Thyroid gland (tissue), 4 donors: ENCODE measurements at regions not wholly inside any gene's neighbourhood (a gene's known extent, or its start where the extent isn't known, plus 50 kb on each side); places are given as distances from the start of the nearest gene placed in this dataset.

Source experiments
- CTCF ChIP-seq, 6 experiments: fragments of 200-600 bp in 3 of 6; fragments of 450-650 bp in 3 of 6; sonication (generic) in 3 of 6; IDR thresholded peaks; one replicate each; pipeline ENCODE4 v1.5.1; 2016 to 2019; ENCODE audit warnings: antibody characterized with exemption in 6 of 6, mild to moderate bottlenecking in 2 of 6, inconsistent platforms in 1 of 6, moderate library complexity in 1 of 6
- POLR2A ChIP-seq, 2 donors: fragments of 450-650 bp; IDR thresholded peaks; one replicate each; pipeline ENCODE4 v1.6.1; 2017; ENCODE audit warnings: antibody characterized with exemption in 2 of 2, mild to moderate bottlenecking in 2 of 2, moderate library complexity in 1 of 2

DNA sequence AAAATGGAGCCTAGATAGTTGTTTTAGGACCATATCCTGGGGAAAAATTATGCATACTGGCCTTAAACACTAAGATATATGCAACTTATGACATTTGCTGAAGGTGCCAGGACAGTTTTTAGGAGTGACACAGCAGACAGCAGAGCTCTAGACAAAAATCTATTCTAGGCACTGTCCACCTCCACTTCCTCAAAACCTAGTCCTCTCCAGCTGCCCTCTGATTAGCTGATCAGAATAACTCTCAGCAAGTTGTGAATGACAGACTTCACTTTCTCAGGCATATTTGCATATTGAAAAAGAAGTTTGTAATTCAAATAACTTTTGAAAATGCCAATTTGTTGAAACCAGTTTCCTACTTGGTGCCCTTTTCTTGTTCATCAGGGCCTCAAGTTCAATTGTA is 152.3 kb upstream of the STEAP4 start:
- TF ChIP-seq POLR2A (IDR thresholded peaks at IDR 0.05) (no peak), CTCF (IDR thresholded peaks at IDR 0.05) (no peak)
